Colonic mucosa (tissue), 4 donors: ENCODE measurements at regions not wholly inside any gene's neighbourhood (a gene's known extent, or its start where the extent isn't known, plus 50 kb on each side); places are given as distances from the start of the nearest gene placed in this dataset.

Experiments used
- DNase-seq: peaks from one replicate; pipeline ENCODE4 v3.0.0-alpha.2; 2020
- H3K27ac ChIP-seq: fragments of 200-600 bp; one replicate; pipeline ENCODE4 v1.8.0; 2021
- H3K27me3 ChIP-seq: fragments of 200-600 bp; one replicate; pipeline ENCODE4 v1.8.0; 2021
- H3K36me3 ChIP-seq: fragments of 200-600 bp; one replicate; pipeline ENCODE4 v1.8.0; 2021
- H3K4me1 ChIP-seq: fragments of 200-600 bp; one replicate; pipeline ENCODE4 v1.8.0; 2021; ENCODE audit warnings: mild to moderate bottlenecking
- H3K4me3 ChIP-seq: fragments of 200-600 bp; one replicate; pipeline ENCODE4 v1.8.0; 2021
- H3K9ac ChIP-seq, 2 donors: one replicate each; pipeline ENCODE4 v1.7.0; 2013; ENCODE audit warnings: control low read depth in 2 of 2, low read depth in 2 of 2, low read length in 2 of 2
- H3K9me3 ChIP-seq: fragments of 200-600 bp; one replicate; pipeline ENCODE4 v1.8.0; 2021
- CTCF ChIP-seq: fragments of 200-600 bp; IDR thresholded peaks from one replicate; pipeline ENCODE4 v1.8.0; 2022; ENCODE audit warnings: antibody characterized with exemption, mild to moderate bottlenecking
- intact Hi-C: fragments of 100-400 bp; cut with DNase I; formaldehyde crosslinking; loops from one replicate; pipeline ENCODE4 v1.14.1; 2022
- donor health status: healthy.
- donor health status: DM: no; HTN: no; CAD: no.
- donor health status: DM: no; HTN: no; CAD: no.

GRCh38 chr11:20260307-20260706 is 100.0 kb upstream of the DBX1 start:
- H3K27ac ChIP-seq: no peak overlapping the region
- no peaks in the 10 kb centered on the region for H3K9me3 ChIP-seq
- no peaks in the 10 kb centered on the region for H3K4me1 ChIP-seq
- intact Hi-C loops: no loop called here
- H3K4me3 ChIP-seq: no peak overlapping the region
- TF ChIP-seq CTCF: no peak
- no peak overlapping the region for H3K9ac ChIP-seq
- H3K27me3 ChIP-seq: no peaks in the 10 kb centered on the region
- DNase-seq: no peak
- H3K36me3 ChIP-seq: no peaks in the 10 kb centered on the region

- TF ChIP-seq CTCF: no peak
- Histone ChIP-seq H3K4me3 (no peak overlapping the region), H3K9me3 (no peaks in the 10 kb centered on the region), H3K4me1 (no peaks in the 10 kb centered on the region), H3K27me3 (no peaks in the 10 kb centered on the region), H3K36me3 (no peaks in the 10 kb centered on the region), H3K9ac (no peak overlapping the region), H3K27ac (no peak overlapping the region)
- no peak for DNase-seq
- intact Hi-C loops: no loop called here
Observed at GRCh38 chr11:20259506-20259905, 99.2 kb upstream of the DBX1 start.

- no peak overlapping the region for H3K27ac ChIP-seq
- intact Hi-C loops: no loop called here
- no peaks in the 10 kb centered on the region for H3K9me3 ChIP-seq
- H3K4me3 ChIP-seq: no peak overlapping the region
- no peaks in the 10 kb centered on the region for H3K4me1 ChIP-seq
- H3K36me3 ChIP-seq: no peaks in the 10 kb centered on the region
- TF ChIP-seq CTCF: no peak
- H3K27me3 ChIP-seq: no peaks in the 10 kb centered on the region
- H3K9ac ChIP-seq: no peak overlapping the region
- no peak for DNase-seq
Observed at GRCh38 chr11:20258376-20258895, 98.2 kb upstream of the DBX1 start.

- no peak for TF ChIP-seq CTCF
- no peak overlapping the region for H3K9ac ChIP-seq
- DNase-seq: no peak
- no peak overlapping the region for H3K27ac ChIP-seq
- H3K4me1 ChIP-seq: no peaks in the 10 kb centered on the region
- H3K9me3 ChIP-seq: no peaks in the 10 kb centered on the region
- no peaks in the 10 kb centered on the region for H3K36me3 ChIP-seq
- H3K27me3 ChIP-seq: no peaks in the 10 kb centered on the region
- intact Hi-C loops: no loop called here
- no peak overlapping the region for H3K4me3 ChIP-seq
Observed at GRCh38 chr11:20256925-20257324, 96.7 kb upstream of the DBX1 start.

GRCh38 chr11:20253796-20254195 is 93.5 kb upstream of the DBX1 start:
- Histone ChIP-seq H3K27ac (no peak overlapping the region), H3K4me1 (no peaks in the 10 kb centered on the region), H3K27me3 (no peaks in the 10 kb centered on the region), H3K9me3 (no peaks in the 10 kb centered on the region), H3K36me3 (no peaks in the 10 kb centered on the region), H3K4me3 (no peak overlapping the region), H3K9ac (no peak overlapping the region)
- DNase-seq: no peak
- TF ChIP-seq CTCF: no peak
- intact Hi-C loops: no loop called here

GRCh38 chr11:20251496-20251895 is 91.2 kb upstream of the DBX1 start:
- DNase-seq: no peak
- intact Hi-C loops: no loop called here
- H3K9ac ChIP-seq: no peak overlapping the region

More at GRCh38 chr11:20251496-20251895, 91.2 kb upstream of the DBX1 start:
- H3K27ac ChIP-seq: no peak overlapping the region
- H3K27me3 ChIP-seq: no peaks in the 10 kb centered on the region
- H3K4me3 ChIP-seq: no peak overlapping the region
- TF ChIP-seq CTCF: no peak
- H3K4me1 ChIP-seq: no peaks in the 10 kb centered on the region
- H3K9me3 ChIP-seq: no peaks in the 10 kb centered on the region
- H3K36me3 ChIP-seq: no peaks in the 10 kb centered on the region
